CD1c-positive myeloid dendritic cell (primary cell): ENCODE measurements at regions not wholly inside any gene's neighbourhood (a gene's known extent, or its start where the extent isn't known, plus 50 kb on each side); places are given as distances from the start of the nearest gene placed in this dataset.

Experiments
- DNase-seq: peaks from one replicate; pipeline ENCODE4 v3.0.0-alpha.2; 2016; ENCODE audit errors: extremely low spot score

DNA sequence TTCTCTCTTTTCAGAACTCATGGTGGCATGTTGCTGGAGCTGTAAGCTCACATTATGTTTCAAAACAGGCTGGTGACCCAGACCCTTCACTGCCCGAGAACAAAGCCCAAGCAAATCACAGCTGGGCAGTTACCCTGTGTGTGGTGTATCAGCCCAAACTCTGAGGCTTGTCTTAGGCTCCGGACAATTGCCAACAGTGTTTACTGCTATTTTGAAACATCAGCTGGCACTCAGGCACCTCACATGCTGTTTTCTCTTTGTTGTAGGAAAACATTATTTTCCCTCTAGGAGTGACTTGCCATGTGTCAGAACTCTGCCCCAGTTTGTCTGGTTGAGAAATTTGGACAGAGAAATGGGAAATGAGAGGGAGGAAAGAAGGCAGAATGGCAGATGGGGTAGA is 237.6 kb upstream of the APCDD1 start:
- no peak for DNase-seq

DNA sequence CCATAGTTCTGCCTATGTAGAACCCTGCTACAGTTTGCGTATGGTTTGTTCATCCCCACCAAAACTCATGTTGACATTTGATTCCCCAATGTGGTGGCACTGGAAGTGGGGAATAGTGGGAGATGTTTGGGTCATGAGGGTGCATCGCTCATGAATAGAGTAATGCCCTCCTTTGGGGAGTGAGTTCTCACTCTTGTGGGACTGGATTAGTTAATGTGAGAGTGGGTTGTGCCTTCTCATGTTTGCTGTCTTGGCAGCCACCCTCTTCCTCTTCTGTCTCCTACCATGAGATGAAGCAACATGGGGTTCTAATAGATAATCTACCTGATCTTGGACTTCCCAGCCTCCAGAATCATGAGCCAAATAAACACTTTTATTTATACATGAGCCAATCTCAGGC is 237.2 kb upstream of the APCDD1 start:
- no peak for DNase-seq

DNA sequence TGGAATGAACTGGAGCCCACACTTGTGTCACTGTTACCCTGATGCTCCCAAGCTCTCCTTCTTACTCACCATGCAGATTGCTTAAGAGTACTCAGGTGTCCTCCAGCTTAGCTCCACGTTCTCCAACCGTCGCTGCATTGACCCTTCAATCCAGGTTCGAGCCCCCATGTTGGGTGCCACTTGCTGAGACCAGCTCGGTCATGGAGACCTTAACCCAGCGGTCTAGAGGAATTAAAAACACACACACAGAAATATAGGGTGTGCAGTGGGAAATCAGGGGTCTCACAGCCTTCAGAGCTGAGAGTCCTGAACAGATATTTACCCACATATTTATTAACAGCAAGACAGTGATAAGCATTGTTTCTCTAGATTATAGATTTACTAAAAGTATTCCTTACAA is 229.1 kb upstream of the APCDD1 start:
- no peak for DNase-seq

DNA sequence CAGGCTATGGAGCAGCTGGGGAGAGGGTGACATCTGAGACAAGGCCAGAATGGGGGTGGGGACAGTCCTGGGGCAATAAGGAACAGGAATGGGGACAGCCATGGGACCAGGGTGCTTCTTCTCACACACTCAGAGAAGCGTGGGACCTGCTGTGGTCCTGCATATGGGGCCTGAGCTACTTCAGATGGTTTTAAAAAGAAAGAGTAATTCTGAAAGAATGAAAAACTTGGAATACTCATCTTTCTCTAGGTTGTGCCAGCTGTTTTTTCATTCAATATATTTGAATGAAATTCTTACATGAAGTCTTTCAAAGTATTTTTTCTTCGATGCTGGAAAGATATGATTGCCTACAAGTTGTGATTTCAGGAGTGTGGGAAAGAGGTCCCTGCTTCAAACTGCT is 227.5 kb upstream of the APCDD1 start:
- DNase-seq: no peak

DNA sequence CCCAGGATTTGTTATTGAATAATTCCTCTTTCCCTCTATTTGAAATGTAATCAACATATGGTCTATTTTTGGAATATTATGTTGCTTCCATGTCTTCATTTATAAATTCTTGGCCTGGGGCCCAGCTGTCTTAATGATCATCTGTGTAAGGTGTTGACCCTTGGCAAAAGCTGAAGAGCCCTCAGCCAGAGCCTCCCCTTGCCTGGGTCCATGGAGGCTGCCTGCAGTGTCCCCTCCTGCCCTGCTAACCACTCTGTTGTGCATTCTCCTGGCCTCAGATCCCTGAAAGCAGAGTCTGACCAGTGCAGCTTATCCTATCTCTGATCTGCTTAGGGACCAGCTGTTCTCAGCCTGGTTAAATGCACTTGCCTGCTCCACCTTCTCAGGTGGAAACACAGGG is 226.1 kb upstream of the APCDD1 start:
- no peak for DNase-seq

DNA sequence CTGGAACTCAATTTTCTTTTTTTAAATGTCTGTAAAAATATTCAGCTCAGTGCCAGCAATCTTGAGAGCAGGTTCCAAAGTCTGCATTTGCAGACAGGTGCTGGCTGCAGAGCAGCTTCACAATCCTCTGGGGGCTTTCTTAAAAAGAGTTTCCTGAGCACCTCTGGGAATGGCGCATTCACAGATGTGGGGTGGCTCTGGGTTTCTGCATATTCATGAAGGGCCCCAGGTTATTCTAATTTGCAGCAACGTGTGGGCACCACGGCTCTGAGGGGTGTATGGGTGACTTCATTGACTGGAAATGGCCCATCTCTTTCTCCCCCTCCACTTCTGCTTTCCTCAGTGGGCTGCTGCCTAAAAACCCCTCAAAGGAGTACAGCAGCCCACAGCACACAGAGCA is 225.0 kb upstream of the APCDD1 start:
- no peak for DNase-seq

DNA sequence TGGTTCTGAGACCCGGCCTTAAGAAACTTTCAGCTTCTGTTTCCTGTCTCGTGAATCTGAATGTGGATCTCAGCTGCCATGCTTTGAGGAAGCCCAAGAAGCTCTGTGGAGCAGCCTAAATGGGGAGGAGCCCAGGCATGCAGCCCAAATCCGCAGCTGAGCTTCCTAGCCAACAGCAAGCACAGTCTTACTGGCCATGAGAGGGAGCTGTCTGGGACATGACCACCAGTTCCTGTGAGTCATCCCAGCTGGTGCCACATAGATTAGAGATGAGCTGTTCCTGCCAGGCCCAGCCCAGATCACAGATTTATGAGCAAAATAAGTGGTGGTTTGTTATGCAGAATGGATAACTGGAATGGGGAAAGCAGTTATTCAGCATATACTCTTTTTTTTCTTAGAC is 224.4 kb upstream of the APCDD1 start:
- no peak for DNase-seq

DNA sequence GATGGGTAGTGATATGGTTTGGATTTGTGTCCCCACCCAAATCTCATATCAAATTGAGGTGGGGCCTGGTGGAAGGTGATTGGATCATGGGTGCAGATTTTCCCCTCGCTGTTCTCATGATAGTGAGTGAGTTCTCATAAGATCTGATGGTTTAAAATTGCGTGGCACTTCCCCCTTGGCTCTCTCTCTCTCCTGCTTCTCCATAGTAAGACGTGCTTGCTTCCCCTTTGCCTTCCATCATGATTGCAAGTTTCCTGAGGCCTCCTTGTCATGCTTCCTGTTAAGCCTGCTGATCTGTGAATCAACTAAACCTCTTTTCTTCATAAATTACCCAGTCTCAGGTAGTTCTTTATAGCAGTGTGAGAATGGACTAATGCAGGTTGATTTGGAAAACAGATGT is 223.2 kb upstream of the APCDD1 start:
- peak; percentile 62 for DNase-seq

DNA sequence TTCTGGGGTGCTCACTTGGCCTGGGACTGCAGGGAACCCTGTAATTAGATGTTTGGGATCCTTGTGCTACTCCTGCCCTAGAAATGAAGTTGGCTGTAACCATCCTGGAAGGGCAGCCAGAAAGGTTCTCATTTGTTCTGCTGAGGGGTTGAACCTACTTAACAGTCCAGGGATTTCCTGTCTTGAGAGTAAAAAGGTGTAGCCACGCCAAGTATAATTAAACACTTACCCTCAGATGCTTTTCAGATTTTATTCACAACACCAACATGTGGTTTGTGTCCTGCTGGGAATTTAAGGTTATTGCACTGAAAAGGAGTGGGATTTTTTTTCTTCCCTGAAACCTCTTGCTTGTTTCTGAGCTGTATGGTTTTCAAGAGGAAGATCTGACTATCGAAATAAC is 222.4 kb upstream of the APCDD1 start:
- DNase-seq: no peak

DNA sequence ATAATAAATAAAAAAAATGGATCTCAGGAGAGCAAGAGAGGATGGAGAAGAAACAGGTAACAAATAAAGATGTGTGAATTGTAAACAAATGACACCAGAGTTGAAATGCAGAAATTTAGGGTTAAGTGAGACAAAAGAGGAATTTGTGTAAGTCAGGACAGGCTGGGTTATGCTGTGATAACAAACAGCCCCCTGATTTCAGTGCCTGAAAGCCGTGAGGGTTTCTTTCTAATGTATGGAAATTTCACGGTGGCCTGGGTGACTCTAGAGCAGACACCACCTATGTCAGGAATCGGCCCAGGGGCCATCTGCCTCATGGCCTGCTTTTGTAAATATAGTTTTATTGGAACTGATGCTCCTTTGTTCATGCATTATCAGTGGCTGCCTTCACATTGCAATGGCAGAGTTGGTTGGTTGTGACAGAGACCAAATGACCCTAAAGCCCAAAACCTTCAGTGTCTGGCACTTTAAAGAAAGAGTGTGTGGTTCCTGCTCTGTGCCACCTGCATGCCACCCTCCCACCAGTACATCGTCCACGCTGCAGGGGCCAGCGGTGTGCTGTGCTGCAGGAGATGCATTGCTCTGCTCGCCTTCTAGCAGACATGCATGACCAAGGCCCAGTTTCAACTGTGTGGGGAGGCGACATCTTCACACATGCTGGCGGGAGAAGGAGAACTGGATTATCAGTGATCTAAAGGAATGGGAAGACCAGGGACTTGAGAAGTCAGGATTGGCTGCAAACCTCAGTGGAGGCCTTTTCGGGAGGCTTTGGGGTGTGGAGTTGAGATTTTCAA is 221.2 kb upstream of the APCDD1 start:
- no peak for DNase-seq

DNA sequence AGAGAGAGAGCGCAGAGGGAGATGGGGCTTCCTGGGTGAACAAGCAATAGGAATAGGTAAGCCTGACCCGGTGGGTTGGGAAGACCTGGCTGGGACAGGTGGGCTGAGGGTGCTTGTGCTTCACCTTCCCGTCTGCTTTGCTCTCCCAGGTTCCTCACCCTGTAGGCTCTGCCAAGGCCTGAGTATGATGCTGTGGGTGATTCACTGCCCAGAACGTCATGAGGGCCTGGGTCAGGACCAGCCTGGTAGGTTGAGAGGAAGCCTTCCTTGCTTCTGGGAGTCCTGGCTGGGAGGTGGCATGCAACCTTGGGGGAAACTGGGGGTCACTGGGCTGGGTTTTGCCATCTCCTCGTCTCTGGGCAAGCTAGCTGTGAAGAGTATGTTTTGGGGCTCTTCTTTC is 220.2 kb upstream of the APCDD1 start:
- DNase-seq: no peak

DNA sequence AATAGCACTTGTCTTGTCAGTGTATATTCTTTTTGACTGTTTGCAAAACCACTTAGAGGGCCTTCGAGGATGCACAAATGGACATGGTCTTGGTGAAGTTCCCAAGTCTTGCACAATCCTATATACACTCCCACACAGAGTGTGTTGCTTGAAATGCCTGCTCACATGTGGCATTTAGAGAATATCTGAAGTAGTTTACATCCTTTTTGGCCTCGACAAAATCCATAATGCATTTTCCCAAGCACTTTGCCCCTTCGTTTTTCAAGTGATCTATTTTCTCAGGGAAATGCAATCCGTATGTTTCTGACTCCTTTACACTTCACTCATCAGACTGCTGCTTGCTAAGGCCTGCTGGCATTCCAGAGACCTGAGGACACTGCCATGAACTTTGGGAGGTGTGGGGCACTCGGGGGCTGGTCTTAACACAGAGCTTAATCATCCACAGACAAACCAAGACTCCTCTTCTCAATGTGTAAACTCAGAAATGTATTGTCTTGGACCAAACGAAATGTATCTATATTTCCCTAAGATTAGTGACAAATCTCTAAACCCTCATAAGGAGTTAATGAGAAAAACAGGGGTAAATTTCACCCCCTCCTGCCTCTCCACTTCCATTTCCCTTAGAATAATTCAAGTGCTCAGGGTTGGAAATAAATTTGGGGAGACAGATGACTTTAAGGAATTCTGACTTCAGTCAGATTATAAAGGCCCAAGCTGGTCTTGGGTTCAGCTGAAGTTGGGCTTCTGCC is 219.3 kb upstream of the APCDD1 start:
- DNase-seq: peak; percentile 31

DNA sequence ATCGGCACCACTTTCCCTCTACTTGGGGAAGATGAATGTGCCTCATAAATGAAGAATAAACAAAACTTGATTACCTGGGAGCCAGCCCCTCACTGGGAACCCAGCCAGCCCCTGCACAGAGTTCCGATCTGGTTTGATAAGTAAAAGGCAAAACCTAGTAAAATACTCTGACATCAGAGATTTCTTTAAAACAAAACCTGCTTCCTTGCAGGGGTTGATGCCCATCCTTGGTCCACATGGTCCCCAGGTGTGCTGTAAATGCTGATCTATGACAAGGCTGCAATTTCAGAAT is 218.8 kb upstream of the APCDD1 start:
- DNase-seq: no peak

DNA sequence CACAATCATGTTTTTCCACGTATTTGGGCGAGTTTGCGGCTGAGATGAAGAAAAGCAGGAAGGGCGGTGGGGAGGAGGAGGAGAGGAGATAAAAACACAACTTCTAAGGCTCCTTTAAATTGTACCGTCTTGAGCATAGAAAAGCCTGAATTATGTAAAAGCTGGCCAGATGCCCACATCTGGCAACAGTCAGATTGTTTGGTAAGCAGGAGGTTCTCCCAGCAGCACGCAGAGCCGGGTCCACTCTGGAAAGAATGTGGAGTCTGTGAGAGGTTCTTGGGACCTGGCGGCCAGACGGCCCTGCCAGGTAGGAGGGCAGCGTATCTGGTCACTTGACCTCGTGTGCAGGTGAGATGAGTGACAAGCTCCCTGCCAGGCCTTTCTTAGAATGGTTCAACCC is 215.3 kb upstream of the APCDD1 start:
- DNase-seq: no peak

DNA sequence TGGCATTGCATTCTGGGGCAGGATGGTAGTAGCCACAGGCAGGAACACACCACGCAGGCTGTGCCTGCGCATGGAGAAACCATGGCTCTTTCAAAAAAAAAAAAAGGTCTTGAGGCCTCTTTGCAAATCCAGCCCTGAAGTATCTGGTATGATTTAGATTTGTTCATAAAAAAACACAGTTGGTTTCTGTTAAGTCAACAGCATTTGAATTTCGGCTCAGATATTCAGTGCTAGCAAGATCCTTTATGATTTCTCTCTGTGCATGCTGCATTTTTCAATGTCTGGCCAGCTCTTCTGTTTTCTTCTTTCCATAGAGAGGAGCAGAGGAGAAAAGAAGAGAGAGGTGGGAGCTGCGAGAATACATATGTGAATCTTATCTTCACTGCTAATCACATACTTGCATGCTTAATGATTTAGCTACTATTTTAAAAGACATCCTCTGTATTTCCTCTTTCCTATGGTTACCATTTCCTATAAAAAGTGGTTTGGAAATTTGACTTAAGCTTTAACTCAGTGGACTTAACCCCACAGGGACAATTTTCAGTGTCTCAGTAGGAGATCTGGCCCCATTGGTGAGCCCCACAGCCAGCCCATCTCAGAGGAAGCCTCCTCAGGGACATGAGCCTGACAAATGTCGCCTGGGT is 214.3 kb upstream of the APCDD1 start:
- no peak for DNase-seq

DNA sequence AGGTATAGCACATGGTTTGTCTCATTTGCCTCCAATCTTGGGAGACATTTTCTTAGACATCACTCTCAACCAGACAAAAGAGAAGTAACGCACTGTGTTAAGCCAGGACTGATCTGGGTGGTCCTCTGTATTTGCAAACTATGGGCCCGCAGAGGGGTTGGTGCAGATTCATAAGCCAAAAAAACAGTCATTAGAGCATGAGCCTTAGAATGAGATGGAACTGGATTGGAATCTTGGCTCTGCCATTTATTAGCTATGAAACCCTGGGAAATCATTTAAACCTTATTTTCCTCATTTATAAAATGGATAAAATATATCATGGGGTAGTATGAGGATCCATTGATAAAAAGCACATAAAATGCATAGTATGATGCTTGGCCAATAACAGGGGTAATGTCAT is 213.5 kb upstream of the APCDD1 start:
- no peak for DNase-seq

DNA sequence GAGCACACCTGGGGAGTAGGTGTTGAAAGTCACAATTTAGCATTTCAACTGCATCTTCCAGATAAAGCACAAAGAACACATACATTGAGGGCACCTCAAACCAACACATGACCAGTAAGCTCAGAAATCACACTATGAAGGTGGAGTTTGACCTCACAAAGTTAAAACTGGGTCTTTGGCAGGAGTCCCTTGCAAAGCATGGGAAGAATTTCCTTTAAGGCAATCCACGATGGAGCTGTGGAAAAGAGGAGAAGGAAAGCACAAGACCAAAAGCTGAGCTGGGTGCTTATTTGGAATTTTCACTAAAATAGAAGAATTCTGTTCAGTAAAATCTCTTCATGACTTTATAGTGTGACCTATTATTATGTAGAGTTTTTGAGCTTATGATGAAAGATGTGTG is 212.9 kb upstream of the APCDD1 start:
- DNase-seq: no peak

DNA sequence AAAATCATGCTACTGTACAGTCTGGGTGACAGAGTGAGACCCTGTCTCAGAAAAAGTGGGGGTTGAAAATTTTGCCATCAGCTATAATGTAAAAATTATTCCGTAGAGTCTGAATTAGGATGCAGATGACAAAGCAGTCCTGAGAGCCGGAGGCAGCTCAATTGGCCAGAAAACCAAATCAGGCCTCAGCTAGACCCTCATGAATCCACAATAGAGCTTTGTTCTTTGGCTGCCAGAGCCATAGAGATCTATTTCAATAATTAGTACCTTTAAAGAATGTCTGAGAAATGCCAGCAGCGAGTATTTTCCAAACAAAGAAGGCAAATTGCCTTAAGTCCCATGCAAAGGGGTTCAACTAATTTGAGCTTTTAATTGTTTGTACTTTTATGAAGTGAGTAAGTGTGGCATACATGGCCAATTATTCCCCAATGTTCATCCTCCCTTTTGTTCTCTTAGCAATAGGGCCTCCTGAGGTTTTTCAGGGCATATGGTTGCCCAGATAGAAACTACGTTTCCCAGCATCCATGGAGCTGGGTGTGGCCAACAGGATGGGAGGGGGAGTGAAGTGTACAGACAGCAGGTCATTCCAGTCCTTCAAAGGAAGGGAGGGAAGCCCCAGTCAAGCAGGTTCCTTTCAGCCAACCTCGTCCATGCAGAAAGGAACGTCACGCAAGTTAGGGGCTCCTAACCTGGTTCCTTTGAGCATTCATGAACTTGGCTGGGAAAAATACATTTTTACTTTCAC is 211.3 kb upstream of the APCDD1 start:
- no peak for DNase-seq

DNA sequence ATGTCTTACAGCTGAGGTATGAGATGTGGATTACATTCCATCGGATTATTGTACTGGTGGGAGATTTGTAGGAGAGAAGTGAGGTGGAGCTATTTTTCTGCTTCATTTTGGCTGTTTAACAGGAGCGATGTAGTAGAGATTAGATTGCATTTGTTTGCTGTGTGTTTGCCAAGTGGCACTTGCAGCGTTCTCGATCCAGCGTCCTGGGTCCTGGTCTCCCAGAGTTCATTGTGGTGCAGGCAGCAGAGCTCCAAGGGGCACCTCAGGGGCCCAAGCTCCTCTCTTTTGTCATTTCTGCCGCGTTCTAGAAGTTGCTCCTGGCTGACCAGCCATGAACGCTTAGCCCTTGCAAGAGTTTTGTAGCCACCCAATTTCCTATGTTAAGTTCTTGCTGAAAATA is 210.1 kb upstream of the APCDD1 start:
- no peak for DNase-seq

DNA sequence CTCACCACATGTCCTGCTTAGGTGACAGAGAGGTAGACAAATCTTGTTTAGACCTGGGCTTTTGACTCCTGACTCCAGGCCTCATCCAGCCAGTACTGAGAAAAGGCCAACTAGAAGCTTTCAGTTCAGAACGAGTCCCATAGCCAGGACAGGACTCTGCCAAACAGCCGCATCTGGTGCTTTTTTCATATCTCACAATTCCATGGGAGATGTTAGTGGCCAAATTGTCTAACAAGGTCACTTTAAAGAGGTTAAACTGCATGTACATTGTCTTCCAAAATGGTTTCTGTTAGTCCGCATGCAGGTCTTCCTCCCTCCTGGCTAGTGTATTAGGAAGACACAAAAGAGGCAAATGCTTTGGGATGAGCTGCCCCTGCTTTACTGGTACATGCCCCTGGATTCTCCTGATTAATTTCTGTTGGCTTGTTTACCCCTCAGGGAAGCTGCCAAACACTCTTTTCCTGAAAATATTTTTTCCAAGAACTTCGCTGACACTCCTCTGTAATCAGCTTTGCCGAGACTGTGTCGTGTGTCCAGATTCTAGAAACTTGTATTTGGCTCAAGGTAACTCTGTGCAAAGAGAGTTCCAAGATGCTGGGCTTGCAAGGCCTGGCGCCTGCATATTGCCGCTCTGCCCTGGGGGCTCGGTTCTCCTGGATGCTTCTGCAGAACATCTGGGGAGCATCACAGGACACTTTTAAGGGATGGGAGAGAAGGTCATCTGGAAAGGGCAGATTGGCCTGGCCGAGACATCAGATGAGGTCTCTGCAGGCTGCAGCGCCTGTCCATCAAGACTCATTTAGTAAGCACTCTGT is 209.2 kb upstream of the APCDD1 start:
- no peak for DNase-seq

DNA sequence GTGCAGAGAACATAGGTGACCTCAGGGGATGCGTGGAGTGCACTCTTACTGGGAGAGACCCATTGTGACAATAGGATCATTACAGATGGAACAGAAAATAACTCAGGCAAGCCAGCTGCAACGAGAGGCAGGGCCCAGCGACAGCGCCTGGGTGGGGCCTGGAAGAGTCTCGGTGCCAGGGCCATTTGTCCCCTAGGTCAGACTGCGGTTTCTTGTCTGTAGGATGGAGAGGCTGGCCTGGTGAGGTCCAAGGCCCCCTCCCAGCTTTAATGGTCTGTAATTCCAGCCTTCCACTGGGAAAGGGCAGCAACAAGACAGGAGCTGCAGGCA is 208.6 kb upstream of the APCDD1 start:
- no peak for DNase-seq
